ENCODE measurements at regions not wholly inside any gene's neighbourhood (a gene's known extent, or its start where the extent isn't known, plus 50 kb on each side); places are given as distances from the start of the nearest gene placed in this dataset.

DNA sequence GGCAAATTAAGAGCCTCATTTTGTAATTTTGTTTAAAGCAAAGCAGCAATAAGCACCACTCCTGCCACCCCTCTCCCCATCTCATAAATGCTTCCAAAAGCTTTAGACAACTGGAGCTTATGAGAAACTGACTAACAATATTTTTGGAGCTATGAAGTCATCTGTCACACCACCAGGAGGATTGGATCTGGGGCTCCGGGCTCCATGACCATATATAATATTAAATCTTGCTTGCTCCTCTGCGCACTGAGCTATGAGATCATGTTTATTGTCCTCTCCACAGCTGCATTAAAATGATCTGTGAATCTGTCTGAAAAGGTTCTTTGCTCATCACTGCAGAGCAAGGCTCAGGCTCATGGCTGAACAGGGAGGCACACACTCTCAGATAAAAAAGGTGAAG, 323.7 kb downstream of the ZNF621 start:
- peaks cover 0 to 3% of the 10 kb centered on the region in 2 donors for H3K9me3 ChIP-seq (ENCODE audit: control insufficient read depth in 2 of 2, low read length in 2 of 2)
- H3K4me3 ChIP-seq (ENCODE audit: low read length in 2 of 2), result no peak overlapping the region
- H3K27ac ChIP-seq (ENCODE audit: low read length), result no peak overlapping the region
- peaks cover 2% of the 10 kb centered on the region for H3K4me1 ChIP-seq (ENCODE audit: control insufficient read depth, insufficient read depth, low read length)
- H3K36me3 ChIP-seq (ENCODE audit: control insufficient read depth in 2 of 2, insufficient read depth in 2 of 2, low read length in 2 of 2), result no peaks in the 10 kb centered on the region
- no peaks in the 10 kb centered on the region for H3K27me3 ChIP-seq (ENCODE audit: control insufficient read depth in 1 of 2, insufficient read depth in 2 of 2, low read length in 2 of 2)
- no peak overlapping the region for H3K9ac ChIP-seq (ENCODE audit: low read length in 2 of 2)

DNA sequence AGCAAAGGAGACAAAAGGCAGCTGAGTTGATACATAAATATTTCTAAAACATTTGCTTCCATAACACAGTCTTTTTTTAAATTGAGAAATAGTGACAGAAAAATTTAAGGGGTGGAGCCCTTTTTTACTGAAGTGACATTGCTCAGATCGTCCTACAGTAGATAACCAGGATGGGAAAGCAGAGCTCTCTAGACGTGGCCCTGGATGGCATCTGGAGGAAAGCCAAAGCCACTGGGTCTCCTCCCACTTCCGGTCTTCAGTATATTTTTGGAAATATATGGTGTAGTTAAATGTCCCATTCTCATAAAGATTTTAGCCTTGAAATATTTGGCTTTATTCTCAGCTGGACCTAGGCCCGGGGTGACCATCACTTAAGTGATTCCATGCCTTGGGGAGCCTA, 326.1 kb downstream of the ZNF621 start:
- H3K9me3 ChIP-seq (ENCODE audit: control insufficient read depth in 2 of 2, low read length in 2 of 2), result no peaks in the 10 kb centered on the region
- peaks cover 2% of the 10 kb centered on the region for H3K4me1 ChIP-seq (ENCODE audit: control insufficient read depth, insufficient read depth, low read length)
- H3K4me3 ChIP-seq (ENCODE audit: low read length in 2 of 2), result no peak overlapping the region
- H3K27me3 ChIP-seq (ENCODE audit: control insufficient read depth in 1 of 2, insufficient read depth in 2 of 2, low read length in 2 of 2), result no peaks in the 10 kb centered on the region
- no peak overlapping the region for H3K9ac ChIP-seq (ENCODE audit: low read length in 2 of 2)
- no peak overlapping the region for H3K27ac ChIP-seq (ENCODE audit: low read length)
- no peaks in the 10 kb centered on the region for H3K36me3 ChIP-seq (ENCODE audit: control insufficient read depth in 2 of 2, insufficient read depth in 2 of 2, low read length in 2 of 2)

DNA sequence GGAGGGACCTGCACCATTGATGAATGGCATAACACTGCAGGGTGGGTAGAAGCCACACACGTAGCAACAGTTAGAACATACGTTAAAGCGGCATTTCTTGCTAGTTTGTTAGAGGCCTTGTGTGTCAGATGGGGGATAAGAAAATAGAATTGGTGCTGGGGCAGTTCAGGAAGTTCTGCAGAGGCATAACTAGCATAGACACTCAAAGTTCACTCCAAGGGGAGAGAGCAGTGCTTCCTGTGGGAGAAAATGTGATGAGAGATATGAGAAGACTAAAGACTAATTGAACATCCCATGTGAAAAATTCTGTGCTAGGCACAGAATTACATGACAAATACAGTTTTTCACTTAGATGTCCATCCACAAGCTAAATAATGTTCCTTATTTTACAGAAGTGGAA, 327.1 kb downstream of the ZNF621 start:
- H3K4me1 ChIP-seq (ENCODE audit: control insufficient read depth, insufficient read depth, low read length), result peaks cover 2% of the 10 kb centered on the region
- no peaks in the 10 kb centered on the region for H3K36me3 ChIP-seq (ENCODE audit: control insufficient read depth in 2 of 2, insufficient read depth in 2 of 2, low read length in 2 of 2)
- no peaks in the 10 kb centered on the region for H3K27me3 ChIP-seq (ENCODE audit: control insufficient read depth in 1 of 2, insufficient read depth in 2 of 2, low read length in 2 of 2)
- no peaks in the 10 kb centered on the region for H3K9me3 ChIP-seq (ENCODE audit: control insufficient read depth in 2 of 2, low read length in 2 of 2)
- H3K9ac ChIP-seq (ENCODE audit: low read length in 2 of 2), result no peak overlapping the region
- H3K4me3 ChIP-seq (ENCODE audit: low read length in 2 of 2), result no peak overlapping the region
- H3K27ac ChIP-seq (ENCODE audit: low read length), result no peak overlapping the region

DNA sequence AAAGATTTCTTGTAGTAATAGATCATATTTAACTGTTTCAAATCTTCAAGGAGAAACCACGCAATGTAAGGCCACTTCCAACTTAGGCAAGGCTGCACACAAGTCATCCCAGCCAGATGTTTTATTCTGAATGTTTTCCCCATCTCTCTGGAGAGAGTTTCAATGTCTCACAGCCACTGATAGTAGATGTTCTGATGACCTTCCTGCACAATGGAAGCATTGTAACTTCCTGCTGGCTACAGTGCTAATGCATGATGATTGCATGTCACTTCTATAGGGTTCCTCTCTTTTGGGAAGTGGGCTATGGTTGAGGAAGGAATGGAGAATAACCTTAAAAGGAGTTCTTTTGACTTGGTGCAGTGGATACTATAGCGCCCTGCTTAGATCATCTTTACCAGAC, 328.0 kb downstream of the ZNF621 start:
- H3K4me1 ChIP-seq (ENCODE audit: control insufficient read depth, insufficient read depth, low read length), result peaks cover 2% of the 10 kb centered on the region
- no peaks in the 10 kb centered on the region for H3K27me3 ChIP-seq (ENCODE audit: control insufficient read depth in 1 of 2, insufficient read depth in 2 of 2, low read length in 2 of 2)
- no peaks in the 10 kb centered on the region for H3K36me3 ChIP-seq (ENCODE audit: control insufficient read depth in 2 of 2, insufficient read depth in 2 of 2, low read length in 2 of 2)
- no peak overlapping the region for H3K4me3 ChIP-seq (ENCODE audit: low read length in 2 of 2)
- H3K27ac ChIP-seq (ENCODE audit: low read length), result no peak overlapping the region
- no peaks in the 10 kb centered on the region for H3K9me3 ChIP-seq (ENCODE audit: control insufficient read depth in 2 of 2, low read length in 2 of 2)
- no peak overlapping the region for H3K9ac ChIP-seq (ENCODE audit: low read length in 2 of 2)

DNA sequence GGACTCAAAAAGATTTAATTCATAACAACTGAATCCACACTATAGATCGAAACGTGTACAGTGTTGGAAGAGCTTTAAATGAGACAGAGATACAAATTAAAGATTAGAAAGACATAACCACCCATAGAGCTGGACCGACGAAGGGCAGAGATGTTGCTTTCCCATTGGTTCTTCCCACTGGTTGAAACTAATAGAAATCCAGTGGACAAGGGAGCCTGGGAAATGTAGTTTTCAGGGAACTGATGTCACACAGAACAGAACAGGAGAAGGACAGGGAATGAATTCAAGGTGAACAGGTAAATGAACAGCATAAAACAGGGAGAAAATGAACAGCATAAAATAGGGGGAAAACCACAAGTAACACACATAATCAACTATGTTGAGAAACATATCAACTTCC, 328.7 kb downstream of the ZNF621 start:
- H3K36me3 ChIP-seq (ENCODE audit: control insufficient read depth in 2 of 2, insufficient read depth in 2 of 2, low read length in 2 of 2), result no peaks in the 10 kb centered on the region
- H3K4me1 ChIP-seq (ENCODE audit: control insufficient read depth, insufficient read depth, low read length), result no peaks in the 10 kb centered on the region
- H3K27ac ChIP-seq (ENCODE audit: low read length), result no peak overlapping the region
- H3K27me3 ChIP-seq (ENCODE audit: control insufficient read depth in 1 of 2, insufficient read depth in 2 of 2, low read length in 2 of 2), result no peaks in the 10 kb centered on the region
- no peaks in the 10 kb centered on the region for H3K9me3 ChIP-seq (ENCODE audit: control insufficient read depth in 2 of 2, low read length in 2 of 2)
- no peak overlapping the region for H3K4me3 ChIP-seq (ENCODE audit: low read length in 2 of 2)
- H3K9ac ChIP-seq (ENCODE audit: low read length in 2 of 2), result no peak overlapping the region

DNA sequence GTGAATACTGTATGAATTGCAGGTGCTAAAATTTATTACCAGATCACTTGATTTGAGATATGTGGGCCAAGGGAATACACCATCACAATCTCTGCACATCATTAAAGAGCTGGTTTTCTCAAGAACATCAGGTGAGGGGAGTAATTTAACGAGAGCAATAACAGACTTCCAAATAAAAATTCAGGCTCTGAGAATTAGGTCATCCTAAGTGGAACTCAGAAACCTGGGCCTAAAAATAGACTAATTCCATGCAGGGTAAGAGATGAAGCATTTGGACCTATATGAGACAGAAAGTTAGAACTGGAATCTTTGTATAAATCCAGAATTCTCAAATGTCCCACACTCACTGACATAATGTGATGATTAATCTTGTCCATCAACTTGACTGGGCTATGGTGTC, 331.1 kb downstream of the ZNF621 start:
- H3K4me1 ChIP-seq (ENCODE audit: control insufficient read depth, insufficient read depth, low read length), result no peaks in the 10 kb centered on the region
- no peaks in the 10 kb centered on the region for H3K27me3 ChIP-seq (ENCODE audit: control insufficient read depth in 1 of 2, insufficient read depth in 2 of 2, low read length in 2 of 2)
- H3K9me3 ChIP-seq (ENCODE audit: control insufficient read depth in 2 of 2, low read length in 2 of 2), result no peaks in the 10 kb centered on the region
- no peak overlapping the region for H3K27ac ChIP-seq (ENCODE audit: low read length)
- no peaks in the 10 kb centered on the region for H3K36me3 ChIP-seq (ENCODE audit: control insufficient read depth in 2 of 2, insufficient read depth in 2 of 2, low read length in 2 of 2)
- no peak overlapping the region for H3K9ac ChIP-seq (ENCODE audit: low read length in 2 of 2)
- no peak overlapping the region for H3K4me3 ChIP-seq (ENCODE audit: low read length in 2 of 2)

DNA sequence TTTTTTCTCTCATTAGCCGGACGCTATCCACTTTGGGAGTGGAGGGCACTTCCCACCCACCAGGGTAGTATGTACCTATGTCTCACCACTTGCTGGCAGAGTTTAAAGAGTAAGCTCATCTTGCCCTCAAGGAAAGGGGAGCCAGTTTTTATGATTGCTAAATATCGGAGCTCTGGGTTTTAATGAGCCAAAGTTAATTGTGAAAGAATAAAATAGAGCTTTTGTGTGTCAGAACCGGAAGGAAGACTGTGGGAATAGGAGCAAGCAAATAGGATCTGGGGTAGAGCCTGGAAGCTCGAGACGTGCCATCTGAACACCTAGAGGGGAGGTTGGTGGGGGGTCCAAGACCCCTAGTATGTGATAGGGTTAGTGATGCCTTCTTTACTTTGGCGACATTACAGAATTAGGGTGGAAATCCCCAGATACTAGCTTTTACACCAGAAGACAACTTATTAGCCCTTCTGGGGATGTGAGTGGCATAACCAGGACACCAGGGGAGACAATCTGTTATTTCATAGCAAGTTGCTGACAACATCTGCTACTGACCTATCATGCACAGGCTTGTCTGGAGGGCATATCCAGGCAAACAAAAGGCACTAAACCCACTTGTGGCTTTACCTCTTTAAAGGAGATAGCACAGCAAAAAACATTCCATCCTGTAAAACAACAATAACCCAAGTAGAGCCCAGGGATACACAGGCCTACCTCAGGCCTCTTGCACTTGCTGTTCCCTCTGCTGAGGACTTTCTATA, 333.8 kb downstream of the ZNF621 start:
- Histone ChIP-seq H3K27ac (ENCODE audit: low read length) (no peak overlapping the region), H3K27me3 (ENCODE audit: control insufficient read depth in 1 of 2, insufficient read depth in 2 of 2, low read length in 2 of 2) (no peaks in the 10 kb centered on the region), H3K9ac (ENCODE audit: low read length in 2 of 2) (no peak overlapping the region), H3K36me3 (ENCODE audit: control insufficient read depth in 2 of 2, insufficient read depth in 2 of 2, low read length in 2 of 2) (no peaks in the 10 kb centered on the region), H3K4me3 (ENCODE audit: low read length in 2 of 2) (no peak overlapping the region), H3K4me1 (ENCODE audit: control insufficient read depth, insufficient read depth, low read length) (no peaks in the 10 kb centered on the region), H3K9me3 (ENCODE audit: control insufficient read depth in 2 of 2, low read length in 2 of 2) (no peaks in the 10 kb centered on the region)

DNA sequence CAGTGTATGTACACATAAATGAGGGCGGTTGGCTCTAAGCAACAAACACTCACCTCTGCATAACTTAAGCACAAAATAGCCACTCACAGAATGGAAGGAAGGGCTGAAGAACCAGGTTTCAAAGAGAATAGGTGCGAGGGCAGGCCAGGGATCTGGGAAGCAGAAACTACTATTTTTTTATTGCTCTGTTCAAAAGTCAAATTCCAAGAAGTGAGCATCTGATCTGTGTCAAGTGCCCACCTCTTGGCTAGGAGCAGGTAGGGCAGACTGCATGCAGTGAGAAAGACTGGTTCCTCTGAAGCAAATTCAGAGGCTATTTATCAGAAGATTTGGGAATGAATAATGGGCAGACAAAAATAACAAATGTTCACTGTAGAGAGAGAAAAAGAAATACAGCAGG, 336.4 kb upstream of the CTNNB1 start:
- Histone ChIP-seq H3K4me3 (ENCODE audit: low read length in 2 of 2) (no peak overlapping the region), H3K4me1 (ENCODE audit: control insufficient read depth, insufficient read depth, low read length) (no peaks in the 10 kb centered on the region), H3K27ac (ENCODE audit: low read length) (no peak overlapping the region), H3K9me3 (ENCODE audit: control insufficient read depth in 2 of 2, low read length in 2 of 2) (no peaks in the 10 kb centered on the region), H3K36me3 (ENCODE audit: control insufficient read depth in 2 of 2, insufficient read depth in 2 of 2, low read length in 2 of 2) (no peaks in the 10 kb centered on the region), H3K27me3 (ENCODE audit: control insufficient read depth in 1 of 2, insufficient read depth in 2 of 2, low read length in 2 of 2) (no peaks in the 10 kb centered on the region), H3K9ac (ENCODE audit: low read length in 2 of 2) (no peak overlapping the region)

DNA sequence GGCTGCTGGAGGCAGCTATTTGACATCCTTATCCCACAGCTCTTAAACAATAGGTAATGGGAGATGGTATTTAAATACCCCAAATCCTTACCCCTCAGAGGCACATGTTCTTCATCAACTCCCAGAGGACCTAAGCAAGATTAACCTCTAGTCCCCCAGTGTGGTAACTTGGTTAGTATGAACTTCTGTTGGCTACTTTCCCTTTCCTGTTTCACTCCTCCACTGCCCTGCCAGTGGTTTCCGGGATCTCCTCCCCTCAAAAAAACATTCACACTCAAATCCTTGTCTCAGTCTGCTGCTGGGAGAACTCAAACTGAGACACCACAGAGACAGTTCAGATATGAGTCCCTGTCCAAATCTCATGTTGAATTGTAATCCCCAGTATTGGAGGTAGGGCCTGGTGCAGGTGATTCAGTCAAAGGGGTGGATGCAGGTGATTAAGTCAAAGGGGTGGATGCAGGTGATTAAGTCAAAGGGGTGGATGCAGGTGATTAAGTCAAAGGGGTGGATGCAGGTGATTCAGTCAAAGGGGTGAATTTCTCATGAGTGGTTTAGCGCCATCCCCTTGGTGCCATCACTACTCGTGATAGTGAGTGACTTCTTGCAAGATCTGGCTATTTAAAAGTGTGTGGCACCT, 335.0 kb upstream of the CTNNB1 start:
- Histone ChIP-seq H3K9ac (ENCODE audit: low read length in 2 of 2) (no peak overlapping the region), H3K9me3 (ENCODE audit: control insufficient read depth in 2 of 2, low read length in 2 of 2) (no peaks in the 10 kb centered on the region), H3K4me1 (ENCODE audit: control insufficient read depth, insufficient read depth, low read length) (no peaks in the 10 kb centered on the region), H3K4me3 (ENCODE audit: low read length in 2 of 2) (no peak overlapping the region), H3K27me3 (ENCODE audit: control insufficient read depth in 1 of 2, insufficient read depth in 2 of 2, low read length in 2 of 2) (no peaks in the 10 kb centered on the region), H3K36me3 (ENCODE audit: control insufficient read depth in 2 of 2, insufficient read depth in 2 of 2, low read length in 2 of 2) (no peaks in the 10 kb centered on the region), H3K27ac (ENCODE audit: low read length) (no peak overlapping the region)

DNA sequence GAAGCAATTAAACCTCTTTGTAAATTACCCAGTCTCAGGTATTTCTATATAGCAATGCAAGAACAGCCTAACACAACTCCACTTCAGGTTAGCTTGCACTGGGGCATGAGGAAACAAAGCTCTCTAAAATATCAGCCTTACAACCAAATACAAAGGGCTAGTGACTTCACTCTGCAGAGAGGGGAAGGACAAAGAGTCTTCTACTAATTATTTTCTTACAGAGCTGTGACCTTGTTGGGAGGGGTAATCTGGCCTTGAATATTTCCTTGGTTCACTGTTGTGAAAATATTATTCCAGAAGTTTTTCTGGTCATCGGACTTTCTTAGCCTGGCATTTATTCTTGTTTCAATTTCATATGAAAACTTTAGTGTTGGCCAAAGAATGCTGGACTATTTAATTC, 334.4 kb upstream of the CTNNB1 start:
- Histone ChIP-seq H3K27me3 (ENCODE audit: control insufficient read depth in 1 of 2, insufficient read depth in 2 of 2, low read length in 2 of 2) (no peaks in the 10 kb centered on the region), H3K9ac (ENCODE audit: low read length in 2 of 2) (no peak overlapping the region), H3K27ac (ENCODE audit: low read length) (no peak overlapping the region), H3K4me3 (ENCODE audit: low read length in 2 of 2) (no peak overlapping the region), H3K4me1 (ENCODE audit: control insufficient read depth, insufficient read depth, low read length) (no peaks in the 10 kb centered on the region), H3K9me3 (ENCODE audit: control insufficient read depth in 2 of 2, low read length in 2 of 2) (no peaks in the 10 kb centered on the region), H3K36me3 (ENCODE audit: control insufficient read depth in 2 of 2, insufficient read depth in 2 of 2, low read length in 2 of 2) (no peaks in the 10 kb centered on the region)

DNA sequence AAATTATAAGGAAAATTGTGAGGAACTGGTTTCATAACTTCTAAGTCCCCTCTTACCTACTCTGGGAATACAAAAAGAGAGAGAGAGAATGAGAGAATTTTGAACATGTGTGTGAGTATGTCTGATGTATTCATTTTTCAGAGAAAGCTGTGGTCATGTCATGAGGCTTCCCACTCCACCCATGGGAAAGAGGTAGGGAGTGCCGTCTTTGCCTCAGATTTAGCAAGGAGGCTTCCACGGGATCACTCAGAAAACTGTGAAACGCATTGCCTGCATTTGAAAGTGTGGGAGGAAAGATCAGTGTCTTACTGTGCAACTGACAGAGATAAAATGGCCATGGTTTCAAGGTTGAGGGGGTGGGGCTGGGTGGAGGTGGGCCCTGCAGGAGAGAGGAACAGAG, 331.5 kb upstream of the CTNNB1 start:
- H3K9me3 ChIP-seq (ENCODE audit: control insufficient read depth in 2 of 2, low read length in 2 of 2), result no peaks in the 10 kb centered on the region
- H3K4me1 ChIP-seq (ENCODE audit: control insufficient read depth, insufficient read depth, low read length), result no peaks in the 10 kb centered on the region
- H3K4me3 ChIP-seq (ENCODE audit: low read length in 2 of 2), result no peak overlapping the region
- no peak overlapping the region for H3K27ac ChIP-seq (ENCODE audit: low read length)
- no peaks in the 10 kb centered on the region for H3K27me3 ChIP-seq (ENCODE audit: control insufficient read depth in 1 of 2, insufficient read depth in 2 of 2, low read length in 2 of 2)
- H3K36me3 ChIP-seq (ENCODE audit: control insufficient read depth in 2 of 2, insufficient read depth in 2 of 2, low read length in 2 of 2), result no peaks in the 10 kb centered on the region
- no peak overlapping the region for H3K9ac ChIP-seq (ENCODE audit: low read length in 2 of 2)
